Sigmoid colon (tissue), 4 donors: ENCODE measurements at regions not wholly inside any gene's neighbourhood (a gene's known extent, or its start where the extent isn't known, plus 50 kb on each side); places are given as distances from the start of the nearest gene placed in this dataset.

Source experiments
- CTCF ChIP-seq, 4 experiments: fragments of 450-650 bp in 3 of 4; fragments of 200-600 bp in 1 of 4; IDR thresholded peaks; one replicate each; pipeline ENCODE4 v1.5.1; 2016 to 2019; ENCODE audit warnings: antibody characterized with exemption in 4 of 4, mild to moderate bottlenecking in 3 of 4, moderate library complexity in 2 of 4
- EP300 ChIP-seq, 4 donors: sonication (generic); formaldehyde crosslinking; IDR thresholded peaks; one replicate each; pipeline ENCODE4 v1.6.1; 2017; ENCODE audit warnings: antibody characterized with exemption in 4 of 4
- POLR2A ChIP-seq, 2 donors: fragments of 450-650 bp; IDR thresholded peaks; one replicate each; pipeline ENCODE4 v1.6.1; 2016; ENCODE audit warnings: antibody characterized with exemption in 2 of 2, mild to moderate bottlenecking in 2 of 2, moderate library complexity in 2 of 2
- POLR2AphosphoS5 ChIP-seq, 4 donors: sonication (generic); formaldehyde crosslinking; IDR thresholded peaks; one replicate each; pipeline ENCODE4 v1.6.1; 2017; ENCODE audit warnings: antibody characterized with exemption in 4 of 4

DNA sequence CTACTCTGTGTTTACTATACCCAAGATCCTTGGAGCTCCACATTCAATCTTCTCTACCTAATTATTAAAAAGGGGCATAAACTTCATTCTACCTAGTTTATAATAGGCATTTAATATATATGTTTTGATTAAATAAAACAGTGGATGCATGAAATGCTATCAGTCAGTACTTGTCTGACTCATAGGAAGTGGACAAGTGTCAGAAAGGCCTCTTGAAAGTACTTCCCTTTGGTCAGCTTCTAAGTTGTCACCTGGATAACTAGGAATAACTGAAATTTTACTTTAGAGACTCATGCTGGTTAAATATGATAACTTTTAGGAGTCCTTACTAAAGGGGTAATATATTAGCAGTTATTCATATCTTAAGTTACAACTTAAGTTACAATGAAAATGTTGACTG lies 329.8 kb downstream of the KLF5 start:
- no peak for TF ChIP-seq CTCF (IDR thresholded peaks at IDR 0.05)
- TF ChIP-seq POLR2A (IDR thresholded peaks at IDR 0.05) = no peak
- TF ChIP-seq POLR2AphosphoS5 (IDR thresholded peaks at IDR 0.05) = no peak
- TF ChIP-seq EP300 (IDR thresholded peaks at IDR 0.05) = no peak
